Astrocyte (in vitro differentiated cells and primary cell): ENCODE measurements at regions not wholly inside any gene's neighbourhood (a gene's known extent, or its start where the extent isn't known, plus 50 kb on each side); places are given as distances from the start of the nearest gene placed in this dataset.

Experiments
- DNase-seq: peaks from one replicate; pipeline ENCODE4 v3.0.0-alpha.2; 2010; ENCODE audit warnings: low read depth
- FAIRE-seq: peaks from 2 replicates; lab custom pipeline; 2011; peaks lifted over from hg19 to GRCh38; lab: Jason Lieb, UNC
- H2AFZ ChIP-seq: 2 replicates; pipeline ENCODE4 v1.6.0; 2012; ENCODE audit warnings: low read depth, low read length, inconsistent platforms
- H3K27ac ChIP-seq: 2 replicates; pipeline ENCODE4 v1.5.1; 2011; ENCODE audit warnings: low read depth, low read length, inconsistent platforms
- H3K27me3 ChIP-seq: 2 replicates; pipeline ENCODE4 v1.6.0; 2011; ENCODE audit warnings: low read length, inconsistent platforms; ENCODE audit not compliant: insufficient read depth
- H3K36me3 ChIP-seq: 2 replicates; pipeline ENCODE4 v1.5.1; 2011; ENCODE audit warnings: low read length, inconsistent platforms; ENCODE audit not compliant: insufficient read depth
- H3K4me1 ChIP-seq: 2 replicates; pipeline ENCODE4 v1.5.1; 2011; ENCODE audit warnings: low read length, inconsistent platforms; ENCODE audit not compliant: insufficient read depth
- H3K4me2 ChIP-seq: 2 replicates; pipeline ENCODE4 v1.6.0; 2012; ENCODE audit warnings: low read length, inconsistent platforms
- H3K4me3 ChIP-seq: 2 replicates; pipeline ENCODE4 v1.5.1; 2011; ENCODE audit warnings: low read depth, mild to moderate bottlenecking, low read length, inconsistent platforms; ENCODE audit not compliant: insufficient read depth
- H3K79me2 ChIP-seq: 2 replicates; pipeline ENCODE4 v1.6.0; 2012; ENCODE audit warnings: mild to moderate bottlenecking, low read length, inconsistent platforms; ENCODE audit not compliant: insufficient read depth
- H3K9ac ChIP-seq: 2 replicates; pipeline ENCODE4 v1.6.0; 2012; ENCODE audit warnings: mild to moderate bottlenecking, low read length, inconsistent platforms
- H3K9me3 ChIP-seq: 2 replicates; pipeline ENCODE4 v1.5.1; 2012; ENCODE audit warnings: low read depth, mild to moderate bottlenecking, low read length, inconsistent platforms; ENCODE audit not compliant: insufficient read depth
- H4K20me1 ChIP-seq: 2 replicates; pipeline ENCODE4 v1.6.0; 2012; ENCODE audit warnings: low read length, inconsistent platforms; ENCODE audit not compliant: insufficient read depth
- H3K27ac Mint-ChIP-seq: one replicate; pipeline ENCODE4 v1.8.0; 2021; ENCODE audit warnings: mild to moderate bottlenecking, mixed read lengths; ENCODE audit not compliant: unreplicated experiment
- H3K27me3 Mint-ChIP-seq: one replicate; pipeline ENCODE4 v1.8.0; 2021; ENCODE audit warnings: low read depth, mixed read lengths; ENCODE audit not compliant: unreplicated experiment
- H3K36me3 Mint-ChIP-seq: one replicate; pipeline ENCODE4 v1.8.0; 2021; ENCODE audit warnings: low read depth, mixed read lengths; ENCODE audit not compliant: unreplicated experiment
- H3K4me1 Mint-ChIP-seq: one replicate; pipeline ENCODE4 v1.8.0; 2021; ENCODE audit warnings: low read depth, mixed read lengths; ENCODE audit not compliant: unreplicated experiment
- H3K4me3 Mint-ChIP-seq: one replicate; pipeline ENCODE4 v1.8.0; 2021; ENCODE audit warnings: mild to moderate bottlenecking, moderate library complexity, mixed read lengths; ENCODE audit not compliant: unreplicated experiment
- H3K9me3 Mint-ChIP-seq: one replicate; pipeline ENCODE4 v1.8.0; 2021; ENCODE audit warnings: mild to moderate bottlenecking, mixed read lengths; ENCODE audit not compliant: unreplicated experiment
- EZH2 ChIP-seq: IDR thresholded peaks from 2 replicates; pipeline ENCODE4 v1.6.1; 2012; ENCODE audit warnings: mild to moderate bottlenecking, low read length, inconsistent platforms; ENCODE audit not compliant: insufficient read depth
- TF ChIP-seq, protein P1 (sequence below): IDR thresholded peaks from 2 replicates; pipeline ENCODE4 v1.5.1; 2011; ENCODE audit warnings: low read depth, mild to moderate bottlenecking, inconsistent platforms, low read length, moderate library complexity; ENCODE audit not compliant: insufficient read depth

DNA sequence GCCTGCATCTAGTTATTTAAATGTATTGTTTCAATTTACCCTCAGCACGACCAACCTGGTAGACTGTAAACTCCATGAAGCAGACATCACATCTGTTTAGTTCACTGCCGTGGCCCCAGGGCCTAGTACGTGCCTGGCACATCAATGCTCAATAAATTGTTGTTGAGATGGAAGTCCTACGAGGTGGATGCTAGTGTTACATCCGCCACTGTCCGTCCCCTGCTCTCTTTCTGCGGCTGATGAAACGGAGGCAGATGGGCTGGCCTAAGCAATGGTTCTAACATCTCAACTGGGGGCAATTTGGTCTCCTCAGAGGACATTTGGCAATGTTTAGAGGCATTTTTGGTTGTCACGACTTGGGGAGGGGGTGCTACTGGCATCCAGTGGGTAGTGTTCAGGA, 121.4 kb upstream of the IGSF21 start:
- Histone ChIP-seq H3K27me3 (no peaks in the 10 kb centered on the region), H2AFZ (no peak overlapping the region), H3K9ac (no peak overlapping the region), H3K27ac (no peak overlapping the region), H3K4me1 (no peaks in the 10 kb centered on the region), H3K9me3 (no peaks in the 10 kb centered on the region), H4K20me1 (no peaks in the 10 kb centered on the region), H3K36me3 (no peaks in the 10 kb centered on the region), H3K4me2 (no peak overlapping the region), H3K4me3 (no peak overlapping the region), H3K79me2 (no peaks in the 10 kb centered on the region)
- no peak for TF ChIP-seq EZH2
- TF ChIP-seq, protein P1, sequence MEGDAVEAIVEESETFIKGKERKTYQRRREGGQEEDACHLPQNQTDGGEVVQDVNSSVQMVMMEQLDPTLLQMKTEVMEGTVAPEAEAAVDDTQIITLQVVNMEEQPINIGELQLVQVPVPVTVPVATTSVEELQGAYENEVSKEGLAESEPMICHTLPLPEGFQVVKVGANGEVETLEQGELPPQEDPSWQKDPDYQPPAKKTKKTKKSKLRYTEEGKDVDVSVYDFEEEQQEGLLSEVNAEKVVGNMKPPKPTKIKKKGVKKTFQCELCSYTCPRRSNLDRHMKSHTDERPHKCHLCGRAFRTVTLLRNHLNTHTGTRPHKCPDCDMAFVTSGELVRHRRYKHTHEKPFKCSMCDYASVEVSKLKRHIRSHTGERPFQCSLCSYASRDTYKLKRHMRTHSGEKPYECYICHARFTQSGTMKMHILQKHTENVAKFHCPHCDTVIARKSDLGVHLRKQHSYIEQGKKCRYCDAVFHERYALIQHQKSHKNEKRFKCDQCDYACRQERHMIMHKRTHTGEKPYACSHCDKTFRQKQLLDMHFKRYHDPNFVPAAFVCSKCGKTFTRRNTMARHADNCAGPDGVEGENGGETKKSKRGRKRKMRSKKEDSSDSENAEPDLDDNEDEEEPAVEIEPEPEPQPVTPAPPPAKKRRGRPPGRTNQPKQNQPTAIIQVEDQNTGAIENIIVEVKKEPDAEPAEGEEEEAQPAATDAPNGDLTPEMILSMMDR = no peak
- DNase-seq (no peak), FAIRE-seq (no peak)
- H3K9me3 Mint-ChIP-seq = peaks cover 4% of the 10 kb centered on the region
- H3K27me3 Mint-ChIP-seq = peaks cover 55% of the 10 kb centered on the region
- no peak overlapping the region for H3K4me3 Mint-ChIP-seq
- no peaks in the 10 kb centered on the region for H3K36me3 Mint-ChIP-seq
- no peaks in the 10 kb centered on the region for H3K4me1 Mint-ChIP-seq
- H3K27ac Mint-ChIP-seq = no peak overlapping the region

DNA sequence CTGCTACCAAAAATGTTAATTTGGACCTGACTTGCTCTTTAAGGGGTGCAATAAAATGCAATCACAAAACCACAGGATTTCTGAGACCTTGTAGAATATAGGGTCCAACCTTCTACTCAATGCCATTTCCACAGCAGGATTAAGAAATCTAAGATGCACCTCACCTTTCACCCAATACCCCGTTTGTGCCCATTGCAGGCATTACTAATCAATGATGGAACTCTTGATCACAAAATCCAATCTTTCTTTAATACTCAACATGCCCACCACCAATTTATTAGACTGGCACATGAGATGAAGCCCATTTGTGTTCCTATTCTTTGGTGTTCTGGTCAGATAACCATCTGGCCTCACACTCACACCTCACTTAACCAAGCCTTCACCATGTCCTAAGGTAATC, 117.2 kb upstream of the IGSF21 start:
- H3K27me3 Mint-ChIP-seq = peaks cover 51% of the 10 kb centered on the region
- Histone ChIP-seq H2AFZ (no peak overlapping the region), H3K79me2 (no peaks in the 10 kb centered on the region), H3K9me3 (no peaks in the 10 kb centered on the region), H3K27me3 (no peaks in the 10 kb centered on the region), H3K4me3 (no peak overlapping the region), H3K4me1 (no peaks in the 10 kb centered on the region), H4K20me1 (no peaks in the 10 kb centered on the region), H3K9ac (no peak overlapping the region), H3K4me2 (no peak overlapping the region), H3K36me3 (no peaks in the 10 kb centered on the region), H3K27ac (no peak overlapping the region)
- no peak for DNase-seq
- no peaks in the 10 kb centered on the region for H3K4me1 Mint-ChIP-seq
- H3K27ac Mint-ChIP-seq = no peak overlapping the region
- FAIRE-seq = no peak
- no peak overlapping the region for H3K4me3 Mint-ChIP-seq
- H3K9me3 Mint-ChIP-seq = peaks cover 3% of the 10 kb centered on the region
- H3K36me3 Mint-ChIP-seq = no peaks in the 10 kb centered on the region
- TF ChIP-seq, protein P1 = no peak
- TF ChIP-seq EZH2 = no peak

DNA sequence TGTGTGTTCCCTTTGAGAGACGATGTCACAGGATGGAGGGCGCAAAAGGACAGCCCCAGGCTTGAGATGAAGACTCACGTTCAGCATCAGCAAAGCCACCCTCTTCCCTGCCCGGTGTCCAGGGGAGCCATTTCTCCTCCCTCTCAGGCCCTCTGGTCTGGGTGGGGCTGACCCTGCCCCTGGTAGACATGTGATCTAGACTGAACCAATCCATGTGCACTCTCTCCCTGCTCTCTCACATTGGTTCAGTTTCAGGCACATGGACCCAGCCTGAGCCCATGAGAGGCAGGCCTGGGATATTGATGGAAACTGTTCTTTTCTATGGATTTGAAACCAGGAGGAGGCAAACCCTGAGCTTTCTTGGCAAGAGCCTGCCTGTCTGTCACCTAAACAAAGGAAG, 115.6 kb upstream of the IGSF21 start:
- Histone ChIP-seq H3K27me3 (no peaks in the 10 kb centered on the region), H2AFZ (no peak overlapping the region), H3K4me1 (no peaks in the 10 kb centered on the region), H3K36me3 (no peaks in the 10 kb centered on the region), H3K79me2 (no peaks in the 10 kb centered on the region), H3K4me3 (no peak overlapping the region), H3K9me3 (no peaks in the 10 kb centered on the region), H3K9ac (no peak overlapping the region), H3K4me2 (no peak overlapping the region), H4K20me1 (no peaks in the 10 kb centered on the region), H3K27ac (no peak overlapping the region)
- TF ChIP-seq EZH2 = no peak
- TF ChIP-seq, protein P1 = no peak
- DNase-seq (no peak), FAIRE-seq (no peak)
- H3K4me3 Mint-ChIP-seq = no peak overlapping the region
- H3K27ac Mint-ChIP-seq = no peak overlapping the region
- no peaks in the 10 kb centered on the region for H3K4me1 Mint-ChIP-seq
- H3K9me3 Mint-ChIP-seq = peaks cover 3% of the 10 kb centered on the region
- peaks cover 60% of the 10 kb centered on the region for H3K27me3 Mint-ChIP-seq
- no peaks in the 10 kb centered on the region for H3K36me3 Mint-ChIP-seq
